H1 (cell line): ENCODE measurements at regions not wholly inside any gene's neighbourhood (a gene's known extent, or its start where the extent isn't known, plus 50 kb on each side); places are given as distances from the start of the nearest gene placed in this dataset.

ENCODE experiments used
- CTCF ChIA-PET: fragments of 300-600 bp; sonication (Branson Sonifier 250); formaldehyde crosslinking; loops from one replicate; lab custom pipeline; 2021; ENCODE audit not compliant: partially characterized antibody; lab: Charles Lee
- POLR2A ChIA-PET: fragments of 300-600 bp; sonication (Branson Sonifier 250); formaldehyde crosslinking; loops from one replicate; lab custom pipeline; 2021; ENCODE audit warnings: inconsistent platforms; ENCODE audit not compliant: partially characterized antibody; lab: Charles Lee
- DNase-seq, 2 experiments: peaks; one replicate each; pipeline versions ENCODE4 v3.0.0 to v3.0.0-alpha.2; 2010 to 2022; ENCODE audit warnings: low spot score in 2 of 2, low read depth in 1 of 2, mixed read lengths in 1 of 2
- FAIRE-seq: peaks from 2 replicates; lab custom pipeline; 2011; peaks lifted over from hg19 to GRCh38; lab: Jason Lieb, UNC
- H2AFZ ChIP-seq: 2 replicates; pipeline ENCODE4 v1.8.1; 2012; ENCODE audit warnings: low read length, inconsistent platforms
- H2AK5ac ChIP-seq: 2 replicates; pipeline ENCODE4 v1.6.1; 2013; ENCODE audit warnings: low read depth, low read length
- H2BK120ac ChIP-seq: replicated peaks from 2 replicates; pipeline ENCODE3; 2013; ENCODE audit warnings: low read depth, low read length, inconsistent platforms
- H2BK12ac ChIP-seq: 2 replicates; pipeline ENCODE4 v1.6.1; 2013; ENCODE audit warnings: low read depth, low read length
- H2BK15ac ChIP-seq: 2 replicates; pipeline ENCODE4 v1.6.1; 2013; ENCODE audit warnings: low read length
- H2BK20ac ChIP-seq: 2 replicates; pipeline ENCODE4 v1.6.1; 2013; ENCODE audit warnings: low read length
- H2BK5ac ChIP-seq: 2 replicates; pipeline ENCODE4 v1.6.1; 2013; ENCODE audit warnings: low read depth, low read length
- H3K14ac ChIP-seq: 2 replicates; pipeline ENCODE4 v1.6.1; 2013; ENCODE audit warnings: inconsistent platforms; ENCODE audit not compliant: insufficient read length
- H3K18ac ChIP-seq: 2 replicates; pipeline ENCODE4 v1.6.1; 2013; ENCODE audit warnings: low read length; ENCODE audit errors: extremely low read depth
- H3K23ac ChIP-seq: 2 replicates; pipeline ENCODE4 v1.6.1; 2013; ENCODE audit warnings: inconsistent platforms; ENCODE audit not compliant: insufficient read length
- H3K23me2 ChIP-seq: 2 replicates; pipeline ENCODE4 v1.6.1; 2013; ENCODE audit warnings: low read depth, low read length
- H3K27ac ChIP-seq: 2 replicates; pipeline ENCODE4 v1.6.1; 2011; ENCODE audit warnings: low read depth, low read length, inconsistent platforms
- H3K27me3 ChIP-seq, 4 experiments: replicated peaks in 1 of 4; 1 replicate in 1 of 4; 2 replicates in 3 of 4; pipeline versions ENCODE4 v1.6.1 to v1.8.1; 2011 to 2013; ENCODE audit warnings: low read length in 3 of 4, mild to moderate bottlenecking in 3 of 4, inconsistent platforms in 2 of 4, mixed read lengths in 2 of 4, moderate library complexity in 1 of 4; ENCODE audit not compliant: control insufficient read depth in 3 of 4, insufficient read depth in 3 of 4; ENCODE audit errors: extremely low read depth in 1 of 4
- H3K36me3 ChIP-seq, 4 experiments: 2 replicates each; pipeline versions ENCODE4 v1.6.1 to v1.8.1; 2011 to 2013; ENCODE audit warnings: mild to moderate bottlenecking in 4 of 4, low read length in 3 of 4, moderate library complexity in 2 of 4, control low read depth in 1 of 4, inconsistent platforms in 1 of 4; ENCODE audit not compliant: insufficient read depth in 4 of 4, control insufficient read depth in 2 of 4
- H3K4ac ChIP-seq: replicated peaks from 2 replicates; pipeline ENCODE3; 2013; ENCODE audit warnings: low read length, low read depth, mixed read lengths, inconsistent platforms; ENCODE audit not compliant: insufficient read length
- H3K4me1 ChIP-seq, 4 experiments: replicated peaks in 1 of 4; 1 replicate in 1 of 4; 2 replicates in 3 of 4; pipeline versions ENCODE4 v1.6.1 to v1.8.1; 2011 to 2013; ENCODE audit warnings: low read length in 3 of 4, inconsistent platforms in 2 of 4, mixed read lengths in 1 of 4; ENCODE audit not compliant: insufficient read depth in 4 of 4, control insufficient read depth in 3 of 4
- H3K4me2 ChIP-seq, 2 experiments: 2 replicates each; pipeline versions ENCODE4 v1.6.1 to v1.8.1; 2011 to 2013; ENCODE audit warnings: low read depth in 2 of 2, low read length in 2 of 2, control low read depth in 1 of 2, inconsistent platforms in 1 of 2, mild to moderate bottlenecking in 1 of 2; ENCODE audit not compliant: insufficient read depth in 1 of 2
- H3K4me3 ChIP-seq, 4 experiments: fragments of 200-600, 300-600 bp in 1 of 4; sonication (generic), shearing (Covaris generic), sonication (Bioruptor Twin) in 1 of 4; 2 replicates each; pipeline versions ENCODE4 v1.5.1 to v1.8.1; 2011 to 2016; ENCODE audit warnings: low read length in 4 of 4, low read depth in 3 of 4, control low read depth in 2 of 4, inconsistent platforms in 2 of 4, mild to moderate bottlenecking in 2 of 4, mixed read lengths in 1 of 4, moderate library complexity in 1 of 4; ENCODE audit not compliant: insufficient read depth in 2 of 4; ENCODE audit errors: extremely low read depth in 1 of 4
- H3K56ac ChIP-seq: replicated peaks from 2 replicates; pipeline ENCODE3; 2013; ENCODE audit warnings: low read depth, mild to moderate bottlenecking, mixed read lengths, low read length, inconsistent platforms; ENCODE audit not compliant: insufficient read length
- H3K79me1 ChIP-seq: 2 replicates; pipeline ENCODE4 v1.6.1; 2013; ENCODE audit warnings: low read depth, low read length, control low read depth
- H3K79me2 ChIP-seq, 2 experiments: 2 replicates each; pipeline versions ENCODE4 v1.6.1 to v1.8.1; 2012 to 2013; ENCODE audit warnings: low read length in 2 of 2, mild to moderate bottlenecking in 2 of 2, inconsistent platforms in 1 of 2; ENCODE audit not compliant: insufficient read depth in 2 of 2, control insufficient read depth in 1 of 2
- H3K9ac ChIP-seq, 4 experiments: replicated peaks in 1 of 4; 1 replicate in 1 of 4; 2 replicates in 3 of 4; pipeline versions ENCODE4 v1.6.1 to v1.8.1; 2011 to 2013; ENCODE audit warnings: low read depth in 3 of 4, low read length in 3 of 4, control low read depth in 2 of 4, mild to moderate bottlenecking in 2 of 4, moderate library complexity in 2 of 4, inconsistent platforms in 1 of 4; ENCODE audit errors: extremely low read depth in 1 of 4
- H3K9me3 ChIP-seq, 2 experiments: 2 replicates each; pipeline versions ENCODE4 v1.6.1 to v1.8.1; 2012 to 2013; ENCODE audit warnings: mild to moderate bottlenecking in 2 of 2, moderate library complexity in 2 of 2, control low read depth in 1 of 2, inconsistent platforms in 1 of 2, low read depth in 1 of 2, low read length in 1 of 2, mixed read lengths in 1 of 2; ENCODE audit not compliant: insufficient read depth in 2 of 2
- H4K20me1 ChIP-seq, 2 experiments: replicated peaks in 1 of 2; 2 replicates each; pipeline versions ENCODE3 to v1.8.1; 2011 to 2013; ENCODE audit warnings: inconsistent platforms in 2 of 2, low read length in 2 of 2, mild to moderate bottlenecking in 1 of 2; ENCODE audit not compliant: insufficient read depth in 2 of 2, control insufficient read depth in 1 of 2
- H4K5ac ChIP-seq: 2 replicates; pipeline ENCODE4 v1.6.1; 2013; ENCODE audit warnings: low read length, low read depth, mixed read lengths, inconsistent platforms; ENCODE audit not compliant: insufficient read length
- H4K8ac ChIP-seq: 2 replicates; pipeline ENCODE4 v1.8.0; 2013; ENCODE audit warnings: mild to moderate bottlenecking, moderate library complexity, low read length, inconsistent platforms; ENCODE audit not compliant: insufficient read depth; ENCODE audit errors: extremely low read depth
- H4K91ac ChIP-seq: replicated peaks from 2 replicates; pipeline ENCODE3; 2013; ENCODE audit warnings: low read length, mixed read lengths, inconsistent platforms; ENCODE audit not compliant: insufficient read length
- CBX8 ChIP-seq: fragments of 300-800, 300-1000 bp; sonication (generic); IDR thresholded peaks from 2 replicates; pipeline ENCODE4 v1.7.1; 2016; ENCODE audit warnings: low read depth, low read length, borderline replicate concordance
- POLR2A ChIP-seq, 2 experiments: IDR thresholded peaks; 1 replicate in 1 of 2; 2 replicates in 1 of 2; pipeline ENCODE4 v1.6.1; 2011; ENCODE audit warnings: low read depth in 2 of 2, low read length in 2 of 2, mild to moderate bottlenecking in 2 of 2; ENCODE audit errors: control extremely low read depth in 1 of 2
- POU5F1 ChIP-seq: IDR thresholded peaks from 2 replicates; pipeline ENCODE4 v1.6.1; 2011; ENCODE audit warnings: low read depth, mild to moderate bottlenecking, low read length, moderate library complexity
- RXRA ChIP-seq: IDR thresholded peaks from 2 replicates; pipeline ENCODE4 v1.6.1; 2011; ENCODE audit warnings: low read depth, mild to moderate bottlenecking, low read length, moderate library complexity; ENCODE audit not compliant: insufficient read depth
- SIRT6 ChIP-seq: IDR thresholded peaks from one replicate; pipeline ENCODE4 v1.7.1; 2012; ENCODE audit warnings: low read length, inconsistent platforms
- WGBS, 2 experiments: shearing (Covaris generic) in 1 of 2; methylation state at CpG; one replicate each; pipeline versions ENCODE4 v1.1.6 to v1.1.7; 2013 to 2015; ENCODE audit warnings: low lambda C conversion rate in 2 of 2, mixed read lengths in 2 of 2, inconsistent platforms in 1 of 2, low coverage in 1 of 2, missing lambda C conversion rate in 1 of 2; ENCODE audit not compliant: insufficient replicate concordance in 2 of 2, insufficient coverage in 1 of 2, insufficient read length in 1 of 2; ENCODE audit errors: extremely low coverage in 1 of 2, missing lambda C conversion rate in 1 of 2; 5-methylcytosine and 5-hydroxymethylcytosine counted together
- TF ChIP-seq, protein P1 (sequence below): IDR thresholded peaks from 2 replicates; pipeline ENCODE4 v1.6.1; 2012; ENCODE audit warnings: inconsistent platforms

DNA sequence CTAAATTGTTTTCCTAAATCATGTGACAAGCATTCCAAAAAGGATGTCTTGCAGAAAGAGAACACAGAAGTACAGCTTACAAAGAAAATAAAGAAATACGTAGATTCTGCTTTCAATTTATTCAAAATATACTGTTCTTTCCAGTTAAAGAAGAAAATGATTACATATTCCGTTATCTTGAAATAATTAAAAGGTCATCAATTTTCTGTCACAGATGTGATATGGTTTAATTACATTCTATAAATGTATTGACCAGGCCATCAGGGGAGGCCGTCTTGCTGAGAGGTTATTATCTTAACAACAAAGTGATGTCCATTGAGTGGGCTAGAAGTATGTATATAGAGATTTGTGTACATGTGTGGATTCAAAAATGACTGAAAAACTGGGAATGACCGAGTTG lies 432.9 kb downstream of the SETD4 start:
- Histone ChIP-seq H3K9ac (no peak overlapping the region), H2BK15ac (no peak overlapping the region), H3K36me3 (no peaks in the 10 kb centered on the region), H4K20me1 (no peaks in the 10 kb centered on the region), H4K8ac (no peak overlapping the region), H2AFZ (no peak overlapping the region), H3K79me2 (no peaks in the 10 kb centered on the region), H2BK12ac (no peak overlapping the region), H3K4me2 (no peak overlapping the region), H3K56ac (no peak overlapping the region), H3K4me1 (no peaks in the 10 kb centered on the region), H3K27me3 (no peaks in the 10 kb centered on the region), H3K23ac (no peak overlapping the region), H4K5ac (no peak overlapping the region), H3K27ac (no peak overlapping the region), H2BK120ac (no peak overlapping the region), H3K9me3 (no peaks in the 10 kb centered on the region), H2BK5ac (no peak overlapping the region), H3K23me2 (no peaks in the 10 kb centered on the region), H4K91ac (no peak overlapping the region), H3K4me3 (no peak overlapping the region), H3K4ac (no peak overlapping the region)
- CTCF ChIA-PET = interaction anchor here (1.9 kb wide), 1 partner anchor 212 kb away, joined by 5 read pairs; no protein-coding TSS in a partner anchor
- POLR2A ChIA-PET = no interaction called here
- FAIRE-seq (no peak), DNase-seq (no peak)
- no peak for TF ChIP-seq CBX8
- TF ChIP-seq POU5F1 = no peak
- TF ChIP-seq, protein P1, sequence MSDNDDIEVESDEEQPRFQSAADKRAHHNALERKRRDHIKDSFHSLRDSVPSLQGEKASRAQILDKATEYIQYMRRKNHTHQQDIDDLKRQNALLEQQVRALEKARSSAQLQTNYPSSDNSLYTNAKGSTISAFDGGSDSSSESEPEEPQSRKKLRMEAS = no peak
- no peak for TF ChIP-seq SIRT6
- no peak for TF ChIP-seq POLR2A (IDR thresholded peaks at IDR 0.05; ENCODE audit: control extremely low read depth in 1 of 2, low read depth in 2 of 2, low read length in 2 of 2)
- no peak for TF ChIP-seq RXRA
- TF ChIP-seq, all 59 proteins: peak for 0
- Histone ChIP-seq H3K14ac (no peak overlapping the region), H2BK20ac (no peak overlapping the region), H3K79me1 (no peaks in the 10 kb centered on the region), H2AK5ac (no peak overlapping the region), H3K18ac (no peak overlapping the region)
- 93% methylated on average over 4 of the region's 4 CpGs; no CpG with 5 or more reads in 1 of the 2 experiments for WGBS, 2 experiments
